ENCODE measurements at regions not wholly inside any gene's neighbourhood (a gene's known extent, or its start where the extent isn't known, plus 50 kb on each side); places are given as distances from the start of the nearest gene placed in this dataset.

- H3K4me1 Mint-ChIP-seq: no peaks in the 10 kb centered on the region
- H3K27me3 Mint-ChIP-seq: peaks cover 4% of the 10 kb centered on the region
These were observed 79.8 kb downstream of the C1D start for GRCh38 chr2:67982956-67983355.

GRCh38 chr2:67984600-67984999 lies 78.2 kb downstream of the C1D start:
- H3K4me3 Mint-ChIP-seq: no peak overlapping the region
- H3K9me3 Mint-ChIP-seq: peaks cover 3 to 8% (median 6%) of the 10 kb centered on the region in 3 donors
- no peaks in the 10 kb centered on the region for H3K36me3 Mint-ChIP-seq
- no peaks in the 10 kb centered on the region for H3K4me1 Mint-ChIP-seq
- no peak overlapping the region for H3K27ac Mint-ChIP-seq
- peaks cover 4% of the 10 kb centered on the region for H3K27me3 Mint-ChIP-seq

More at GRCh38 chr2:67982956-67983355, 79.8 kb downstream of the C1D start:
- Mint-ChIP-seq H3K36me3 (no peaks in the 10 kb centered on the region), H3K4me3 (no peak overlapping the region), H3K9me3 (peaks cover 2 to 4% (median 3%) of the 10 kb centered on the region in 3 donors), H3K27ac (no peak overlapping the region)

- Mint-ChIP-seq H3K4me3 (no peak overlapping the region), H3K27ac (no peak overlapping the region), H3K27me3 (peaks cover 4% of the 10 kb centered on the region), H3K9me3 (peaks cover 3 to 8% (median 6%) of the 10 kb centered on the region in 3 donors), H3K4me1 (no peaks in the 10 kb centered on the region), H3K36me3 (no peaks in the 10 kb centered on the region)
These were observed 77.2 kb downstream of the C1D start for GRCh38 chr2:67985586-67985985.

- Mint-ChIP-seq H3K4me3 (no peak overlapping the region), H3K27me3 (peaks cover 4% of the 10 kb centered on the region), H3K27ac (no peak overlapping the region), H3K36me3 (no peaks in the 10 kb centered on the region), H3K4me1 (no peaks in the 10 kb centered on the region), H3K9me3 (peaks cover 3 to 8% (median 6%) of the 10 kb centered on the region in 3 donors)
These were observed 76.5 kb downstream of the C1D start for GRCh38 chr2:67986258-67986657.

All from IgD-negative memory B cell (primary cell).